H9 (cell line): ENCODE measurements at regions not wholly inside any gene's neighbourhood (a gene's known extent, or its start where the extent isn't known, plus 50 kb on each side); places are given as distances from the start of the nearest gene placed in this dataset.

Experiments
- DNase-seq: peaks from one replicate; pipeline ENCODE4 v3.0.0-alpha.2; 2017
- H2AFZ ChIP-seq: one replicate; pipeline ENCODE4 v1.6.1; 2013; ENCODE audit warnings: mild to moderate bottlenecking, low read length, control low read depth, moderate library complexity
- H2AK5ac ChIP-seq: 2 replicates; pipeline ENCODE4 v1.6.1; 2013; ENCODE audit warnings: low read length, control low read depth, mixed read lengths; ENCODE audit not compliant: insufficient read length
- H2BK120ac ChIP-seq: one replicate; pipeline ENCODE4 v1.6.1; 2013; ENCODE audit warnings: low read depth, mild to moderate bottlenecking, low read length, control low read depth, inconsistent platforms; ENCODE audit not compliant: poor library complexity, severe bottlenecking
- H2BK12ac ChIP-seq: 2 replicates; pipeline ENCODE4 v1.6.1; 2013; ENCODE audit warnings: low read length, control low read depth, mixed read lengths, low read depth; ENCODE audit not compliant: insufficient read length
- H2BK15ac ChIP-seq: 2 replicates; pipeline ENCODE4 v1.6.1; 2013; ENCODE audit warnings: low read depth, low read length, control low read depth
- H2BK20ac ChIP-seq: one replicate; pipeline ENCODE4 v1.6.1; 2013; ENCODE audit warnings: low read depth, mild to moderate bottlenecking, low read length, control low read depth, inconsistent platforms; ENCODE audit not compliant: poor library complexity, severe bottlenecking
- H2BK5ac ChIP-seq: 2 replicates; pipeline ENCODE4 v1.6.1; 2013; ENCODE audit warnings: low read length, control low read depth, mixed read lengths; ENCODE audit not compliant: insufficient read length
- H3K14ac ChIP-seq: 2 replicates; pipeline ENCODE4 v1.6.1; 2013; ENCODE audit warnings: low read length, control low read depth; ENCODE audit not compliant: insufficient read depth
- H3K18ac ChIP-seq: 2 replicates; pipeline ENCODE4 v1.6.1; 2013; ENCODE audit warnings: low read depth, mild to moderate bottlenecking, mixed read lengths, low read length, control low read depth; ENCODE audit not compliant: insufficient read length
- H3K23ac ChIP-seq: 2 replicates; pipeline ENCODE4 v1.6.1; 2013; ENCODE audit warnings: low read length, control low read depth, mixed read lengths, low read depth; ENCODE audit not compliant: insufficient read length
- H3K23me2 ChIP-seq: 2 replicates; pipeline ENCODE4 v1.6.1; 2013; ENCODE audit warnings: low read depth, mild to moderate bottlenecking, mixed read lengths, low read length, control low read depth; ENCODE audit not compliant: insufficient read length, poor library complexity, severe bottlenecking
- H3K27ac ChIP-seq: 2 replicates; pipeline ENCODE4 v1.5.1; 2013; ENCODE audit warnings: low read length, control low read depth, mixed read lengths, low read depth; ENCODE audit not compliant: insufficient read length
- H3K27me3 ChIP-seq: 2 replicates; pipeline ENCODE4 v1.6.1; 2013; ENCODE audit warnings: low read length, control low read depth, inconsistent platforms; ENCODE audit not compliant: insufficient read depth
- H3K4ac ChIP-seq: 2 replicates; pipeline ENCODE4 v1.6.1; 2013; ENCODE audit warnings: low read depth, mild to moderate bottlenecking, control low read depth, inconsistent platforms, low read length, moderate library complexity
- H3K4me1 ChIP-seq: 2 replicates; pipeline ENCODE4 v1.6.1; 2013; ENCODE audit warnings: low read length, control low read depth, inconsistent platforms; ENCODE audit not compliant: insufficient read depth
- H3K4me2 ChIP-seq: 2 replicates; pipeline ENCODE4 v1.6.1; 2013; ENCODE audit warnings: low read length, control low read depth, mixed read lengths; ENCODE audit not compliant: insufficient read length, insufficient read depth
- H3K56ac ChIP-seq: 2 replicates; pipeline ENCODE4 v1.6.1; 2013; ENCODE audit warnings: low read depth, mild to moderate bottlenecking, mixed read lengths, low read length, control low read depth; ENCODE audit not compliant: insufficient read length
- H3K79me1 ChIP-seq: 2 replicates; pipeline ENCODE4 v1.6.1; 2013; ENCODE audit warnings: low read depth, mild to moderate bottlenecking, moderate library complexity, low read length, control low read depth, inconsistent platforms; ENCODE audit not compliant: insufficient read depth, poor library complexity, severe bottlenecking
- H3K79me2 ChIP-seq: 2 replicates; pipeline ENCODE4 v1.6.1; 2013; ENCODE audit warnings: low read length, control low read depth, inconsistent platforms; ENCODE audit not compliant: insufficient read depth
- H3K9ac ChIP-seq: 2 replicates; pipeline ENCODE4 v1.6.1; 2013; ENCODE audit warnings: low read length, control low read depth, mixed read lengths; ENCODE audit not compliant: insufficient read length; ENCODE audit errors: extremely low read depth
- H3K9me3 ChIP-seq: one replicate; pipeline ENCODE4 v1.6.1; 2013; ENCODE audit warnings: low read depth, low read length, inconsistent platforms; ENCODE audit not compliant: control insufficient read depth
- H3T11ph ChIP-seq: one replicate; pipeline ENCODE4 v1.6.1; 2013; ENCODE audit warnings: mild to moderate bottlenecking, low read length, control low read depth, inconsistent platforms
- H4K20me1 ChIP-seq: one replicate; pipeline ENCODE4 v1.6.1; 2013; ENCODE audit not compliant: control insufficient read depth, insufficient read length, insufficient read depth
- H4K5ac ChIP-seq: 2 replicates; pipeline ENCODE4 v1.6.1; 2013; ENCODE audit warnings: low read depth, mild to moderate bottlenecking, mixed read lengths, low read length, control low read depth; ENCODE audit not compliant: insufficient read length
- H4K8ac ChIP-seq: replicated peaks from 2 replicates; pipeline ENCODE4 v1.6.1; 2013; ENCODE audit warnings: low read length, control low read depth, mixed read lengths, low read depth; ENCODE audit not compliant: insufficient read length
- H4K91ac ChIP-seq: 2 replicates; pipeline ENCODE4 v1.6.1; 2013; ENCODE audit warnings: low read depth, mild to moderate bottlenecking, moderate library complexity, mixed read lengths, low read length, control low read depth; ENCODE audit not compliant: insufficient read length
- H3K27ac Mint-ChIP-seq, 3 experiments: 2 replicates in 2 of 3; 3 replicates in 1 of 3; pipeline ENCODE4 v1.8.0; 2020 to 2021; ENCODE audit warnings: mixed read lengths in 3 of 3, mild to moderate bottlenecking in 1 of 3, moderate library complexity in 1 of 3
- H3K27me3 Mint-ChIP-seq: 2 replicates; pipeline ENCODE4 v1.8.0; 2021; ENCODE audit warnings: low read depth, mild to moderate bottlenecking, moderate library complexity, mixed read lengths
- H3K36me3 Mint-ChIP-seq, 3 experiments: 2 replicates in 2 of 3; 3 replicates in 1 of 3; pipeline ENCODE4 v1.8.0; 2020 to 2021; ENCODE audit warnings: low read depth in 3 of 3, mixed read lengths in 3 of 3; ENCODE audit not compliant: insufficient read depth in 1 of 3
- H3K4me1 Mint-ChIP-seq, 2 experiments: 2 replicates each; pipeline ENCODE4 v1.8.0; 2020; ENCODE audit warnings: mixed read lengths in 2 of 2
- H3K4me3 Mint-ChIP-seq, 2 experiments: 2 replicates in 1 of 2; 3 replicates in 1 of 2; pipeline ENCODE4 v1.8.0; 2020 to 2021; ENCODE audit warnings: mild to moderate bottlenecking in 2 of 2, mixed read lengths in 2 of 2, moderate library complexity in 1 of 2
- H3K9me3 Mint-ChIP-seq, 2 experiments: 2 replicates in 1 of 2; 3 replicates in 1 of 2; pipeline ENCODE4 v1.8.0; 2020; ENCODE audit warnings: mild to moderate bottlenecking in 2 of 2, mixed read lengths in 2 of 2, moderate library complexity in 1 of 2
- CTCF ChIP-seq: fragments of 200-600 bp; sonication (generic); conservative IDR thresholded peaks from 3 replicates; pipeline ENCODE4 v1.8.0; 2021; ENCODE audit warnings: antibody characterized with exemption, mild to moderate bottlenecking
- WGBS: extraction: QIAGEN DNeasy Blood & Tissue Kit; methylation state at CpG from one replicate; pipeline ENCODE4 v1.1.7; 2013; ENCODE audit warnings: missing lambda C conversion rate, low lambda C conversion rate, mixed read lengths; ENCODE audit not compliant: insufficient read length; ENCODE audit errors: extremely low coverage; 5-methylcytosine and 5-hydroxymethylcytosine counted together

GRCh38 chr13:104634016-104634415 lies 1567.8 kb upstream of the SLC10A2 start:
- no peak overlapping the region for H2AK5ac ChIP-seq
- no CpG with 5 or more reads among the region's 2 CpGs for WGBS

More at GRCh38 chr13:104634016-104634415, 1567.8 kb upstream of the SLC10A2 start:
- H4K20me1 ChIP-seq, result no peaks in the 10 kb centered on the region
- no peaks in the 10 kb centered on the region for H3K23me2 ChIP-seq
- H2BK12ac ChIP-seq, result no peak overlapping the region
- H2AFZ ChIP-seq, result no peak overlapping the region
- no peak overlapping the region for H3K9ac ChIP-seq
- no peaks in the 10 kb centered on the region for H3K4me1 ChIP-seq
- no peaks in the 10 kb centered on the region for H3K36me3 Mint-ChIP-seq
- no peak overlapping the region for H3K27ac Mint-ChIP-seq
- no peak for TF ChIP-seq CTCF
- no peak overlapping the region for H3K4me2 ChIP-seq
- H3K56ac ChIP-seq, result no peak overlapping the region
- H2BK20ac ChIP-seq, result no peak overlapping the region
- DNase-seq, result no peak
- no peaks in the 10 kb centered on the region for H3K79me1 ChIP-seq
- H3K27ac ChIP-seq, result no peak overlapping the region
- H2BK15ac ChIP-seq, result no peak overlapping the region
- no peaks in the 10 kb centered on the region for H3K27me3 Mint-ChIP-seq
- no peak overlapping the region for H3K14ac ChIP-seq
- H3K9me3 Mint-ChIP-seq, result 0 out of 5 replicates have a peak, but pooled peaks cover 0 to 2% of the 10 kb centered on the region in 2 experiments
- H3K23ac ChIP-seq, result no peak overlapping the region
- no peaks in the 10 kb centered on the region for H3K27me3 ChIP-seq
- no peak overlapping the region for H3T11ph ChIP-seq
- H3K9me3 ChIP-seq, result no peaks in the 10 kb centered on the region
- no peak overlapping the region for H2BK5ac ChIP-seq
- H3K4me3 Mint-ChIP-seq, result no peak overlapping the region
- H3K4ac ChIP-seq, result no peak overlapping the region
- H3K79me2 ChIP-seq, result no peaks in the 10 kb centered on the region
- no peak overlapping the region for H4K91ac ChIP-seq
- peaks cover 11 to 12% of the 10 kb centered on the region in 2 experiments for H3K4me1 Mint-ChIP-seq
- no peak overlapping the region for H2BK120ac ChIP-seq
- H4K5ac ChIP-seq, result no peak overlapping the region
- H3K18ac ChIP-seq, result no peak overlapping the region
- H4K8ac ChIP-seq, result no peak overlapping the region
